B cell (primary cell): ENCODE measurements at regions not wholly inside any gene's neighbourhood (a gene's known extent, or its start where the extent isn't known, plus 50 kb on each side); places are given as distances from the start of the nearest gene placed in this dataset.

Experiments used
- ATAC-seq: fragments of 200-7000 bp; cut with Tn5 transposase; one replicate; pipeline ENCODE4 v1.10.0; 2021; ENCODE audit warnings: low read depth, mild to moderate bottlenecking, moderate number of reproducible peaks, moderate library complexity
- CTCF ChIA-PET: fragments of 350-600 bp; sonication (Branson Sonifier 250); formaldehyde crosslinking; loops from one replicate; lab custom pipeline; 2021; ENCODE audit warnings: antibody characterized with exemption, inconsistent platforms; lab: Charles Lee
- POLR2A ChIA-PET: fragments of 350-600 bp; sonication (Branson Sonifier 250); formaldehyde crosslinking; loops from one replicate; lab custom pipeline; 2021; ENCODE audit warnings: antibody characterized with exemption; lab: Charles Lee
- DNase-seq: peaks from one replicate; pipeline ENCODE4 v3.0.0; 2013
- H2AFZ ChIP-seq: 2 replicates; pipeline ENCODE4 v1.6.1; 2012; ENCODE audit warnings: mild to moderate bottlenecking, low read depth, low read length; ENCODE audit not compliant: insufficient read depth, poor library complexity, severe bottlenecking
- H3K27ac ChIP-seq, 2 donors: 1 replicate in 1 of 2; 2 replicates in 1 of 2; pipeline ENCODE4 v1.5.1; 2012 to 2013; ENCODE audit warnings: low read length in 2 of 2, mild to moderate bottlenecking in 2 of 2, moderate library complexity in 1 of 2
- H3K27me3 ChIP-seq, 4 experiments: fragments of 200-600 bp in 1 of 4; sonication (generic) in 1 of 4; replicated peaks in 1 of 4; 1 replicate in 2 of 4; 2 replicates in 2 of 4; pipeline versions ENCODE4 v1.6.1 to v1.7.0; 2013 to 2016; ENCODE audit warnings: low read length in 3 of 4, mild to moderate bottlenecking in 2 of 4, mixed read lengths in 1 of 4, moderate library complexity in 1 of 4; ENCODE audit not compliant: insufficient read depth in 4 of 4, control insufficient read depth in 3 of 4; ENCODE audit errors: control extremely low read depth in 1 of 4
- H3K36me3 ChIP-seq, 2 experiments: replicated peaks in 1 of 2; 1 replicate in 1 of 2; 2 replicates in 1 of 2; pipeline versions ENCODE4 v1.6.1 to v1.7.1; 2013; ENCODE audit warnings: low read length in 1 of 2; ENCODE audit not compliant: insufficient read depth in 2 of 2, control insufficient read depth in 1 of 2; ENCODE audit errors: control extremely low read depth in 1 of 2, extremely low read depth in 1 of 2
- H3K4me1 ChIP-seq, 2 donors: fragments of 200-600 bp in 1 of 2; sonication (generic) in 1 of 2; 1 replicate in 1 of 2; 2 replicates in 1 of 2; pipeline versions ENCODE4 v1.5.1 to v1.6.1; 2013 to 2017; ENCODE audit warnings: low read length in 2 of 2; ENCODE audit not compliant: control insufficient read depth in 2 of 2, insufficient read depth in 2 of 2
- H3K4me2 ChIP-seq: replicated peaks from 2 replicates; pipeline ENCODE3; 2012; ENCODE audit warnings: mild to moderate bottlenecking, low read depth, low read length; ENCODE audit not compliant: poor library complexity, severe bottlenecking
- H3K4me3 ChIP-seq, 5 experiments: fragments of 200-600 bp in 1 of 5; sonication (generic) in 1 of 5; 1 replicate in 3 of 5; 2 replicates in 2 of 5; pipeline versions ENCODE4 v1.5.1 to v1.7.0; 2011 to 2016; ENCODE audit warnings: low read length in 4 of 5, mild to moderate bottlenecking in 4 of 5, low read depth in 2 of 5, control low read depth in 1 of 5, moderate library complexity in 1 of 5; ENCODE audit not compliant: insufficient read depth in 1 of 5; ENCODE audit errors: control extremely low read depth in 1 of 5, extremely low read depth in 1 of 5
- H3K79me2 ChIP-seq: fragments of 200-600 bp; sonication (generic); one replicate; pipeline ENCODE4 v1.6.0; 2016; ENCODE audit warnings: low read length; ENCODE audit not compliant: control insufficient read depth, insufficient read depth
- H3K9ac ChIP-seq: fragments of 200-600 bp; sonication (generic); 2 replicates; pipeline ENCODE4 v1.6.1; 2017; ENCODE audit warnings: mild to moderate bottlenecking, low read length, moderate library complexity
- H3K9me3 ChIP-seq, 3 donors: one replicate each; pipeline versions ENCODE4 v1.6.1 to v1.7.1; 2013; ENCODE audit warnings: low read length in 2 of 3; ENCODE audit not compliant: control insufficient read depth in 2 of 3, insufficient read depth in 1 of 3; ENCODE audit errors: control extremely low read depth in 1 of 3
- H4K20me1 ChIP-seq: 2 replicates; pipeline ENCODE4 v1.6.0; 2012; ENCODE audit warnings: mild to moderate bottlenecking, low read length; ENCODE audit not compliant: insufficient read depth, control insufficient read depth, poor library complexity, severe bottlenecking
- H3K27ac Mint-ChIP-seq: one replicate; pipeline ENCODE4 v1.8.0; 2021; ENCODE audit warnings: mixed read lengths
- H3K27me3 Mint-ChIP-seq: one replicate; pipeline ENCODE4 v1.8.0; 2021; ENCODE audit warnings: mixed read lengths
- H3K4me1 Mint-ChIP-seq: one replicate; pipeline ENCODE4 v1.8.0; 2021; ENCODE audit warnings: mixed read lengths
- H3K4me3 Mint-ChIP-seq: one replicate; pipeline ENCODE4 v1.8.0; 2021; ENCODE audit warnings: mixed read lengths
- H3K9me3 Mint-ChIP-seq: one replicate; pipeline ENCODE4 v1.8.0; 2022; ENCODE audit warnings: mixed read lengths; ENCODE audit not compliant: insufficient read depth
- EZH2 ChIP-seq: IDR thresholded peaks from 2 replicates; pipeline ENCODE4 v1.6.1; 2012; ENCODE audit warnings: borderline replicate concordance, low read depth, mild to moderate bottlenecking, moderate library complexity, low read length; ENCODE audit not compliant: insufficient read depth, poor library complexity, severe bottlenecking
- WGBS: methylation state at CpG from one replicate; pipeline ENCODE4 v1.1.5; 2013; ENCODE audit warnings: missing lambda C conversion rate; ENCODE audit not compliant: insufficient coverage; 5-methylcytosine and 5-hydroxymethylcytosine counted together
- intact Hi-C: fragments of 100-400 bp; cut with micrococcal nuclease; formaldehyde crosslinking; loops from one replicate; pipeline ENCODE4 v1.10.0; 2022
- TF ChIP-seq, protein P1 (sequence below): fragments of 200-600 bp; IDR thresholded peaks from one replicate; pipeline ENCODE4 v1.8.0; 2022; ENCODE audit warnings: antibody characterized with exemption, mild to moderate bottlenecking

DNA sequence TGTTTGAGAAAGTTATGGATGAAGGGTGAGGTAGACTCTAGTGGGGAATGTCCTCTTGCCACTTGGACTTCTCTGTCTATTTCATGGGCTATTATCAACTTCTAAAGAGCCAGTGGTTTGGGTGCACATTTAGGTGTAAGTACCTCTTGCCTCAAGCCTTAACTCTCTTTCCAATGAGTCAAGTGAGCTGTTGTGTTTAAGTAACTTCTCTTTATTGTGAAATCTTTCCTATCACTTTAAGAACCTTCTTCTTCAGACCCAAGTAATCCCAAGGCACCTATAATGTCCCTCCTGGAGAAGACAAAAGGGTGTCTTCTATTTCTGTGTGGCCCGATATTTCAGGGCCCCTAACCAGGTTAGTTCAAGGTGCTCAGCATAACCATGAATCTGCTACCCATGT lies 90.5 kb upstream of the VPREB1 start:
- no peaks in the 10 kb centered on the region for H3K9me3 ChIP-seq
- H3K36me3 ChIP-seq, result no peaks in the 10 kb centered on the region
- no peak overlapping the region for H2AFZ ChIP-seq
- intact Hi-C loops, result no loop called here
- no peaks in the 10 kb centered on the region for H3K27me3 ChIP-seq
- Mint-ChIP-seq H3K27ac (no peak overlapping the region), H3K4me3 (no peak overlapping the region), H3K9me3 (no peaks in the 10 kb centered on the region), H3K27me3 (no peaks in the 10 kb centered on the region), H3K4me1 (peaks cover 36% of the 10 kb centered on the region)
- no peak overlapping the region for H3K9ac ChIP-seq
- peaks cover 31 to 40% of the 10 kb centered on the region in 2 donors for H3K4me1 ChIP-seq
- CTCF ChIA-PET, result interaction anchor here (1.5 to 2.6 kb wide), 5 partner anchors 14 to 52 kb away, joined by 3 to 19 read pairs (median 7); no protein-coding TSS in a partner anchor
- TF ChIP-seq, protein P1, sequence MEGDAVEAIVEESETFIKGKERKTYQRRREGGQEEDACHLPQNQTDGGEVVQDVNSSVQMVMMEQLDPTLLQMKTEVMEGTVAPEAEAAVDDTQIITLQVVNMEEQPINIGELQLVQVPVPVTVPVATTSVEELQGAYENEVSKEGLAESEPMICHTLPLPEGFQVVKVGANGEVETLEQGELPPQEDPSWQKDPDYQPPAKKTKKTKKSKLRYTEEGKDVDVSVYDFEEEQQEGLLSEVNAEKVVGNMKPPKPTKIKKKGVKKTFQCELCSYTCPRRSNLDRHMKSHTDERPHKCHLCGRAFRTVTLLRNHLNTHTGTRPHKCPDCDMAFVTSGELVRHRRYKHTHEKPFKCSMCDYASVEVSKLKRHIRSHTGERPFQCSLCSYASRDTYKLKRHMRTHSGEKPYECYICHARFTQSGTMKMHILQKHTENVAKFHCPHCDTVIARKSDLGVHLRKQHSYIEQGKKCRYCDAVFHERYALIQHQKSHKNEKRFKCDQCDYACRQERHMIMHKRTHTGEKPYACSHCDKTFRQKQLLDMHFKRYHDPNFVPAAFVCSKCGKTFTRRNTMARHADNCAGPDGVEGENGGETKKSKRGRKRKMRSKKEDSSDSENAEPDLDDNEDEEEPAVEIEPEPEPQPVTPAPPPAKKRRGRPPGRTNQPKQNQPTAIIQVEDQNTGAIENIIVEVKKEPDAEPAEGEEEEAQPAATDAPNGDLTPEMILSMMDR, result no peak
- TF ChIP-seq EZH2, result no peak
- ATAC-seq (no peak), DNase-seq (no peak)
- H3K79me2 ChIP-seq, result no peaks in the 10 kb centered on the region
- WGBS, result 100% methylated on average over 1 of the region's 1 CpG
- no peaks in the 10 kb centered on the region for H4K20me1 ChIP-seq
- POLR2A ChIA-PET, result no interaction called here
- H3K4me2 ChIP-seq, result no peak overlapping the region
- H3K27ac ChIP-seq, result no peak overlapping the region
- no peak overlapping the region for H3K4me3 ChIP-seq

DNA sequence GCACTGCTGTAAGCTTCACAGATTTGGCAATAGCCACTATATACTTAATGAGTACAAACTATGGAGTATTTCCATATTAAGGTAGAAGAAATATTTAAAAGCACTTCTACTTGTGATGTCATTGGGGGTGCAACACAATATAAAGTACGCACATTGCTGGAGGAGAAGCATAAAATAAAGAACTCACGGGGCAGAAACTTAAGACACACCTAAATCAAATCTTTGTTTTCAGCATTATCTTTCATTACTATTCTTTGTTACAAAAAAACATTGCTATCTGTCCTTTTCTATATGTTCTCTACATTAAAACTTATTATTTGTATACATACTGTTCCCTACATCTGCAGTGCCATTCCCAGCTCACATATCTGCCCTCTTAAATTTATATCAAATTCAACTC lies 93.3 kb upstream of the VPREB1 start:
- Histone ChIP-seq H3K4me1 (peaks cover 12 to 16% of the 10 kb centered on the region in 2 donors), H4K20me1 (no peaks in the 10 kb centered on the region), H3K9me3 (no peaks in the 10 kb centered on the region), H3K36me3 (no peaks in the 10 kb centered on the region), H3K4me2 (no peak overlapping the region), H3K9ac (no peak overlapping the region), H3K4me3 (no peak overlapping the region), H3K79me2 (no peaks in the 10 kb centered on the region), H3K27ac (no peak overlapping the region), H3K27me3 (no peaks in the 10 kb centered on the region), H2AFZ (no peak overlapping the region)
- TF ChIP-seq, protein P1, result no peak
- no peak for TF ChIP-seq EZH2
- POLR2A ChIA-PET, result no interaction called here
- Mint-ChIP-seq H3K4me3 (no peak overlapping the region), H3K9me3 (no peaks in the 10 kb centered on the region), H3K4me1 (peaks cover 12% of the 10 kb centered on the region), H3K27ac (no peak overlapping the region), H3K27me3 (no peaks in the 10 kb centered on the region)
- no peak for ATAC-seq
- CTCF ChIA-PET, result interaction anchor here (1.6 to 1.8 kb wide), 3 partner anchors 40 to 84 kb away, joined by 3 to 5 read pairs (median 4); no protein-coding TSS in a partner anchor
- no peak for DNase-seq
- intact Hi-C loops, result no loop called here
- no CpG with 5 or more reads among the region's 2 CpGs for WGBS
